AG10803 (cell line): ENCODE measurements at regions not wholly inside any gene's neighbourhood (a gene's known extent, or its start where the extent isn't known, plus 50 kb on each side); places are given as distances from the start of the nearest gene placed in this dataset.

Experiments
- DNase-seq: peaks from one replicate; pipeline ENCODE4 v3.0.0; 2010; ENCODE audit warnings: low read depth
- H3K4me3 ChIP-seq: 2 replicates; pipeline ENCODE4 v1.5.1; 2011; ENCODE audit warnings: mild to moderate bottlenecking, low read length, control low read depth
- TF ChIP-seq, protein P1 (sequence below): conservative IDR thresholded peaks from 2 replicates; pipeline ENCODE4 v1.5.1; 2011; ENCODE audit warnings: mild to moderate bottlenecking, low read length, control low read depth, inconsistent platforms

DNA sequence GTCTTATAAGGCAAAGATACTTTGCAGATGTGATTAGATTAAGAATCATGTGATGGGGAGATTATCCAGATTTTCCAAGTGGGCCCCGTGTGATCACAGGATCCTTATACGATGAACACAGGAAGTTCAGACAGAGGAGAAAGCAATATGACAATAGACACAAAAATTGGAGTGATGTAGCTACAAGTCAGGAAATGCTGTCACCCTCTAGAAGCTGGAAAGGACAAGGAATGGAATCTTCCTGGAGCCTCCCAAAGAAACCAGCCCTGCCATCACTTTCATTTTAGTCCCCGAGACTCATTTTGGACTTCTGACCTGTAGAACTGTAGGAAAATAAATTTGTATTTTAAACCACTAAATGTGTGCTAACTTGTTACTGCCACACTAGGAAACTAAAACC lies 61.9 kb upstream of the C1orf21 start:
- H3K4me3 ChIP-seq = no peak overlapping the region
- TF ChIP-seq, protein P1, sequence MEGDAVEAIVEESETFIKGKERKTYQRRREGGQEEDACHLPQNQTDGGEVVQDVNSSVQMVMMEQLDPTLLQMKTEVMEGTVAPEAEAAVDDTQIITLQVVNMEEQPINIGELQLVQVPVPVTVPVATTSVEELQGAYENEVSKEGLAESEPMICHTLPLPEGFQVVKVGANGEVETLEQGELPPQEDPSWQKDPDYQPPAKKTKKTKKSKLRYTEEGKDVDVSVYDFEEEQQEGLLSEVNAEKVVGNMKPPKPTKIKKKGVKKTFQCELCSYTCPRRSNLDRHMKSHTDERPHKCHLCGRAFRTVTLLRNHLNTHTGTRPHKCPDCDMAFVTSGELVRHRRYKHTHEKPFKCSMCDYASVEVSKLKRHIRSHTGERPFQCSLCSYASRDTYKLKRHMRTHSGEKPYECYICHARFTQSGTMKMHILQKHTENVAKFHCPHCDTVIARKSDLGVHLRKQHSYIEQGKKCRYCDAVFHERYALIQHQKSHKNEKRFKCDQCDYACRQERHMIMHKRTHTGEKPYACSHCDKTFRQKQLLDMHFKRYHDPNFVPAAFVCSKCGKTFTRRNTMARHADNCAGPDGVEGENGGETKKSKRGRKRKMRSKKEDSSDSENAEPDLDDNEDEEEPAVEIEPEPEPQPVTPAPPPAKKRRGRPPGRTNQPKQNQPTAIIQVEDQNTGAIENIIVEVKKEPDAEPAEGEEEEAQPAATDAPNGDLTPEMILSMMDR = no peak
- no peak for DNase-seq

DNA sequence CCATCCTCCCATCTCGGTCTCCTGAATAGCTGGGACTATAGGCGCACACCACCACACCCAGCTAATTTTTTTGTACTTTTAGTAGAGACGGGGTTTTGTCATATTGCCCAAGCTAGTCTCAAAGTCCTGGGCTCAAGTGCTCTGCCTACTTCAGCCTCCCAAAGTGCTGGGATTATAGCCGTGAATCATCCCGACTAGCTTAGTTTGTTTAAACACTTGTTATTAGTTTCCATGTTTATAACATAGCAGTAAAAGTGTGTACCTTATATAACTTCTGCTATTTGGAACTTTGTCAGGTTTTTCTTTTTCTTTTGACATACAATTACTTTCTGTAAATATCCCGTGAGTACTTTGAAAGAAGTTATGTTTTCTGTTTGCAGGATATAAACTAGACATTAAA lies 60.6 kb upstream of the C1orf21 start:
- TF ChIP-seq, protein P1 = no peak
- no peak for DNase-seq
- H3K4me3 ChIP-seq = no peak overlapping the region

DNA sequence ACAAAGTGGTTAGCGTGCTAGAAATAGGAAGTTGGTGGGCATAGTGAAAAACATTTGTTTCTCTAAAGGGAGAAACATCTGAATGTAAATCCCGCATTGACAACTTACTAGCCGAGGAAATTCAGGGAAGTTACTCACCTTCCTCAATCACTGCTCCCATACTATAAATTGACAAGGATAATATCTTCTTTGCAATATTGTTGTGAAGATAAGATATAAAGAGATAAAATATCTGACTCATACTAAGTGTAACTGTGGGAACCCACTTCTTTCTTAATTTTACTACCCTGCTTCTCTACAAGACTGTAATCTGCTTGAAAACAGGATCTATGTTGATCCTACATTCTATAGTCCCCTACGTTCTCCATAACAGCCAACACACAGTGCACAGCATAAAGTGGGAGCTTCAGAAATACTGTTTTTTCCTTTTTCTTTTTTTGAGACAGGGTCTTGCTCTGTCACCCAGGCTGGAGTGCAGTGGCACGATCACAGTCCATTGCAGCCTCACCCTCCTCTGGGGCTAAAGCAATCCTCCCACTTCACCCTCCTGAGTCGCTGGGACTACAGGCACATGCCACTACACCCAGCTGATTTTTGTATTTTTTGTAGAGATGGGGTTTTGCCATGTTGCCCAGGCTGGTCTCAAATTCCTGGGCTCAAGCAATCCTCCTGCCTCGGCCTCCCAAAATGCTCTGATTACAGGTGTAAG lies 57.4 kb upstream of the C1orf21 start:
- DNase-seq = no peak
- no peak overlapping the region for H3K4me3 ChIP-seq
- TF ChIP-seq, protein P1 = no peak

DNA sequence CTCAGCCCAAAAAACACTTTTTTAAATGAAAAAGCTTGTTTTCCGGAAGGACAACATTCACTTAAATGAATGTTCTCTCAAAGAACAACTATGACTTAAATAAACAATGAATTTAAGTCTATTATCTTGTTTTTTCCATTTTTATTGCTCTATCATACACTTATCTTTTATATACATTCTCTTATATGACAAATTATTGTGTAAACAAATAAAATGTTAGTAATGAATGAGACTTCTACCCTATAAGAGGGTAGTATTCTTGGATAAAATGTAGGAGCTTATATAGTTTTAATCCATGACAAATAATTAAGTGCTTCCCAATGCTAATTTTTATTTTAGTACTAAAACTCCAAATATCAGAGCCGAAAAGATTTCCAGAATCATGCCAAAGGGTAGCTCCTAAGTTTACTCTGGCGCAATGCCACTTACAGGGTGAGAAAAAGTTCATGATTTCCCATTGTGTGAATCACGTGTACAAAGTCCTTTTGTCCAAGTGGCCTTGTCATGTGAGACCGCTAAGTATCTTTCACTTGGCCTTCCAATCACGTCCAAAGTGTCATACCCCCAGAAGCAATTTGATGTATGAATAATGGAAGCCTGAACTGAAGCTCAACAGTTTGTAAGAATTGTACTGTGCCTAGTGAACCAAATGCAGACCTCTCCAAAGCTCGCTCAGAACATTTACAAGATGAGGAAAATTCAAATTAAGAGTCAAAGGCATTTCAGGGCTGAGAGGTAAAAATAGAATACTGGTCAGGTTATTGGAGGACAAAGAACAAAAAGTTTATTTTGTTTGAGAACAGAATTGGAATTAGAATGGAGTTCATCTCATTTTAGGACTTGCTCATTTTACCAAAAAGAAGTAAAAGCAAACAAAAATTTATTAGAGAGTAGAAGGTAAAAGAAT lies 56.6 kb upstream of the C1orf21 start:
- TF ChIP-seq, protein P1 = no peak
- H3K4me3 ChIP-seq = no peak overlapping the region
- DNase-seq = no peak

DNA sequence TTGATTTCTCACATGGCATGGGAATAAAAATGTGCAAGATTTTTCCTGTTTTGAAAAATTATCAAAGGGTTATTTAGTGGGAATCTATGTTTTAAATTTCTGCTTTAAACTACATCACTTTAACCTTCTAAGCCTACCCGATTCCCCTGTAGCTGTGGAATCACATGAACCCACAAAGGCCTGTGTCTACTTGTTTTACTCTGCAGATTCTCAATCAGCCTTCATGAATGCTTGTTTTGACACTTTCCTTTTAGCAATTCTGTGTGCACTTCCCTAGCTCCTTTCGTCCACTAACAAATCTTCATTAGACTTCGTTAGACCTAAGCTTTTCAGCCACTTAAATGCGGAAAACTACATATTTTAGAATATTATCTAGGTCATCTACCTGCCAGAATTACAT lies 56.0 kb upstream of the C1orf21 start:
- H3K4me3 ChIP-seq = no peak overlapping the region
- DNase-seq = no peak
- TF ChIP-seq, protein P1 = no peak
